GM21515 (cell line): ENCODE measurements at regions not wholly inside any gene's neighbourhood (a gene's known extent, or its start where the extent isn't known, plus 50 kb on each side); places are given as distances from the start of the nearest gene placed in this dataset.
"Not testable (repeated sequence)": the region's sequence is repeated elsewhere in the genome, so short reads cannot be mapped to it uniquely, and the experiment has no call there.

Experiments
- ATAC-seq: cut with Tn5 transposase; IDR thresholded peaks from one replicate; pipeline ENCODE4 v1.9.1; 2021; ENCODE audit not compliant: unreplicated experiment

DNA sequence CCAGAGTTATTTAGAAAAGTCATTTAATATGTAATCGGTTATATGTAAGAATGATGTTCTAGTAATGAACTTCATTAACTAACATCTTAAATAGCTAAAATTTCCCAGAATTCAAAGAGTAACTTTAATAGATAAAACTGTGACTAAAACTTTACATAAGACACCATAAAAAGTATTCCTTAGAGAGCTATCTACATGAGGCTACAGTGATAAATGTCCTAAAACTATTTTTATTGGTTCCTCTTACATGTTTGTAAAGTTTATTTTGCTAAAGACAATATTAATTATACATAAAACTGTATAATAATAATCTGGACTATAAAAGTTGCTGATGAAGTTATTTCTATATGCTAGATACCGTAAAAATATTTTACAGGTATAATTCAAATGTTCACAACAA is 897.7 kb upstream of the EPHA5 start:
- no peak for ATAC-seq

- ATAC-seq: no peak
These were observed 897.3 kb upstream of the EPHA5 start for GRCh38 chr4:66567551-66567950.

GRCh38 chr4:66565801-66566200 is 895.5 kb upstream of the EPHA5 start:
- no peak for ATAC-seq

DNA sequence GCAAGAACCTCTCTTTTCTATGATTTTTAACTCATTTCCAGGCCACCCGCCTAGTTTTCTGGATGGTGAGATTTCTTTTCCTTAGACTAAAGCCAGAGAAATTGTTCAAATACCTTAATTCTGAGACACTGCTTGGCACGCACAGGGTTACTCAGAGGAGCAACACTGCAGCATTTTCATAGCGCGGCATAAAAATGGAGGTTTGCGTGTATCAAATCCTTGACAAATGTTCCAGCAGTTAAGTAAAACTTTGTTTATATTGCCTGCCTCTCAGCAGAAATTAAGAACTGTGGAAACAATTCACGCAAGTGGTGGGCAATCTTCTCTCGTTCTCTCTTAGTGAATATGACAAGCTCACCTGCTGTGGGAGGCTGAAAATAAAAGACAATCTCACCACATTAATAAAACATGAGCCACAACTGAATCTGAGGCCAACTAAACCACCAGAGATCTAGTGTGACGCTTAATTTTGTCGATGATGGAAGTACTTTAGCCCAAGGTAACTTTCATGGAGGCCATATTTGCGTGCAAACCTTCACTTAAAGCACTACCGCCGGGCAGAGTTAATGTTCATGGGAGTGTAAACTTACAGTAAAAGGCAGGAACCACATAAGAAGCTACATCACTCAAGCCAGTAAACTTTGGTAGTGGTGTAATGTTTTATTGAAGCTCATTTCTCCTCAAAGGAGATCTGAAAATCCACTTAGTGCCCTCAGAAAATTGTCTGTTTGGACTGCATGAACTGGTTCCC is 894.8 kb upstream of the EPHA5 start:
- ATAC-seq: no peak

- no peak for ATAC-seq
These were observed 892.1 kb upstream of the EPHA5 start for GRCh38 chr4:66562276-66562806.

- ATAC-seq: not testable (repeated sequence)
These were observed 891.3 kb upstream of the EPHA5 start for GRCh38 chr4:66561465-66562053.

DNA sequence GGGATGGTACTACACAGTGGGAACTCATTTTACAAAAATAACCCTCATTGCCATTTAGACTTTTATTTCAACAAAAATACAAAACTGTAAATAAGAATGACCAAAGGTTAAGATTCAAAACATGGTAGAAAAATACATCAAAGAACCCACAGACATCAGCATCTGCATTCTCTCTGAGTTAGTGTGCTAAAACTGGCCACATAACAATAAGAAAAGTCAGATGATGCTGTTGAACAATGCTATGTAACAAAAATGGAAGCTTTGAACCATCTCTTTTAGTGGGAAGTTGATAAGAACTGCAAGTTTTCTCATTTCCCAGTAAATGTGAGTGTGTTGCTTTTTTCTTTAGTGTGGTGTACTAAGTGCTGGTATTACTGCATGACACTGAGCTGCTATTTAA is 888.4 kb upstream of the EPHA5 start:
- no peak for ATAC-seq

DNA sequence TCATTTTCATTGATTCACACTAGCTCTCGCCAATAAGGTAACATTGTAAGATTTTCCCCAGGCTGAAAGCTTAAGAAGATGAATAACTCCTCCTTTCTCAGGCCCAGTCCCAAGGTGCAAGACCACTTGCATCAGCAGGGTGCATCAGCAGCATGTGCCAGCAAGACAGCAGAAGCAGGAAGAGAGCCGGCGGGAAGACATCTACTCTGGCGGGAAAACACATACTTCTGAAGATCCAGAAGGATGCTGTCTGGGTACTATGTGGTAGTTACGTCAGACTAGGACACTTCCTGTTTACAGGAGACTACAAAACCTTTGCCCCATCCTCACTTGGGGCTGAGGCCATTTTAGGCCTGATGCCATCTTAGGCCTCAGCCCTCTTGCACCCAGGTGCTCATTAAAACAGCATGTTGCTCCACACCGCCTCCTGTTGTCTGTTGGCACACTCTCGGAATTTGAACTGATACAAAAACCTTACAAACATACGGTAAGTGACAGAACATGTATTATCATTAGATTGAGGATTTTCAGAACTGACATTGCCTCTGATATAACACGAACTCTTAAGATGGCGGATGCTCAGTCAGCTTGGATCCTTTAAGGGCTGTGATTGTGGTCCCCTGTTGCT is 886.5 kb upstream of the EPHA5 start:
- no peak for ATAC-seq

GRCh38 chr4:66555301-66555700 is 885.0 kb upstream of the EPHA5 start:
- ATAC-seq: no peak

DNA sequence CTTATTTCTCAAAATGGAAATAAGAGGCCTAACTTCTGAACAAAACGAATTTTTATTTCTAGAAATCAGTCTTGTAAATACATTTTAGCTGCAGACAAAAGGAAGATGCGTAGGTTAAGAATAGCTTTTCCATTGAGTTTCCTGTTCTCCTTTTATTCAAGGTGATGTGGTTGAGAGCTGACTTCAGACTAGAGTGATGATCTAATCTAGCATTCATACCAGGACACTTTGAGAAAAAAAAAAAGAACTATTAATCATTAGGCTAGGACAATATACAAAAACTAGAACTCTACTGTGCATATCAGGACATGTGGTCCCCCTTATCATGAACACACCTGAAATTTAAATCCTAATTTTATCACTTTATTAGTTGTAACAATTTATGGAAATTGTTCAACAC is 884.5 kb upstream of the EPHA5 start:
- no peak for ATAC-seq

- ATAC-seq: not testable (repeated sequence)
These were observed 875.0 kb upstream of the EPHA5 start for GRCh38 chr4:66545301-66545700.

DNA sequence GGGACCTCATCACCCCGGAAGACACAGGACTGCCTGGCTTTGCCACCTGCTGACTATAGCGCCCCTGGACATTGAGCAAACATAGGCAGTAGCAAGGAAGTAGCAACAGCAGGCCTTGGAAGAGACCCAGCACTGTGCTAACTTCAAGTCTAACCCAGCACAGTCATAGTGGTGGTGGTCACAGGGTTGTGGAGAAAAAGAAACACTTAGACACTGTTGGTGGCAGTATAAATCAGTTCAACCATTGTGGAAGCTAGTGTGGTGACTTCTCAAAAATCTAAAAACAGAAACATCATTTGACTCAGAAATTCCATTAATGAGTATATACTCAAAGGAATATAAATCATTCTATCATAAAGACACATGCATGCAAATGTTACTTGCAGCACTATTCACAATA is 874.0 kb upstream of the EPHA5 start:
- ATAC-seq: no peak

GRCh38 chr4:66539745-66540144 is 869.5 kb upstream of the EPHA5 start:
- ATAC-seq: no peak

GRCh38 chr4:66524781-66525180 is 854.5 kb upstream of the EPHA5 start:
- no peak for ATAC-seq

DNA sequence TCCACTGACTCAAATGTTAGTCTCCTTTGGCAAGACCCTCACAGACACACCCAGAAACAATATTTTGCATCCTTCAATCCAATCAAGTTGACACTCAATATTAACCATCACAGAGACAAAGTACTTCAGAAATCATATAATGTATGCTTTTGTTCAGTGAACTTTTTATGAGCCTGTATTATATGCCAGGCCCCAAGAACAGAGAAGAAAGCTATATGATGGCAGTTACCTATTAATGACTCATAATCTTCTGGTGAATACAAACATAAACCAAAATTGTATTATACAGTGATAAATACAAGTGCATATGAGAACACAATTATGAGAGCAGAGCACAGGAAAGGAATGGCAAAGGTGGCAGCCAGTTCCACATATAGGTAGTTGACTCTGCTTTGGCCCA is 852.0 kb upstream of the EPHA5 start:
- no peak for ATAC-seq

DNA sequence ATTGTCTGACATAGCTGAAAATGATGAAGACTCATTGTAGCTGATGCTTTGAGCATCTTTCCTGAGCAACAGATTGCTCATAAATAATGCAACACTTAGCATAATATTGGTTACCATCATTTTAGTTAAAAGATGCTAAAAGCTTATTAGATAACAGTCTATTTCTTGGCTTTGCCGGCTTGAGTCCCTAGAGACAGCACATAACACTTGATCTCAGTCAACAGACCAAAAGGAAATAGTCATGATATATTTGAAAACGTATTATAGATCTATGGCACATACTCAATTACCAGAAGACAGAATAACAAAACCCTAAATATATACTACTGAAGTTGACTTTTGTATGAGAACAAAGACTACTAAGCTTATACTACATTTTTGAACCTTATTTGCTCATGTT is 846.7 kb upstream of the EPHA5 start:
- no peak for ATAC-seq

GRCh38 chr4:66506985-66507384 is 836.7 kb upstream of the EPHA5 start:
- no peak for ATAC-seq

DNA sequence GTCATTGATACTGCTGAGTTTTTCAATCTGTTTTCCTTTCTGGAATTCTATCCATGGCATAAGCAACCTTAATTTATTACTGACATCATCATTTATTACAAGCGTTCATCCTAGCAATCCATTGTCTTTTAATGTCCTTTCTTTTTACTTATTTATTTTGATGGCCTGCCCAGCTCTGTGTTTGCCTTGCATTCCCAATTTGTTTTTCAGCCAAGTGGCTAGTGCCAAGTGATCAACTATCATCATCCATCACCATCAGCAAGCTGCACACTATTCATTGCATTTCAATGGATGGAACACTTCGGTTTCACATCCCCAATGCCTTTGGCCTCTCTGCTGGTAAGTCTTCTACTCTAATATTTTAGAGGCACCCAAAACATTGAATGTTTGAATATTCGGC is 831.7 kb upstream of the EPHA5 start:
- no peak for ATAC-seq

DNA sequence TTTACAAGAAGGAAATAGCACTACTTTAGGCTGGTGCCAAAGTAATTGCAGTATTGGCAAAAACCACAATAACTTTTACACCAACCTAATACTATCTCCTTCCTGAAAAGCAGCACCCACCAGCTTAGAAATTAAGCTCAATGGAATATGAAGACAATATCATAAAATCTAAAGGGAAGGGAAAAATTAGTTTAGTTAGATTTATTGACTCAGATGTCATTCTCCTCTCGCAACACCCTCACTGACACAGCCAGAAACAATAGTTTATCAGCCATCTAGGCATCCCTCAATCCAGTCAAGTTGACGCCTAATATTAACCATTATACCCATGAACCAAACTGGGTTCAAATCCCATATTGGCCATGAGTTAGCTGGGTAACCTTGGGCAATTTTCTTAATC is 820.4 kb upstream of the EPHA5 start:
- no peak for ATAC-seq

GRCh38 chr4:66489783-66490452 is 819.6 kb upstream of the EPHA5 start:
- ATAC-seq: no peak

DNA sequence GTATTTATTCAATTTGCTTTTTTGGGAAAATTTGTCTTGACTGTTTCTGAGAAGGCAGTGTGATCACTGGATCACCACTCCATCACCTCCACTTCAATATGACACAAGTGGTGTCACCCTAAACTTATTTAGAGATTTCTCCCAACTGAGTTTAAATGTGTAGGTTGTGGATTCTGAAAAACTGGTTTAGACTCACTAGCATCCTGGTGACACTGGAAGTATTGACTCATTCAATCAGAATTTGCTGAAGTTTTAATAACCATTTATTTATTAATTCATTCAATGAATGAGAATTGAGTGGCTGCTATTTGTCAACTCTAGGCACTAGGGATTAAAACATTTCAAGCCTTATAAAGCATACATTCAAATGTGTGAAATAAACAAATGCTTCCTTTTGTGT is 819.1 kb upstream of the EPHA5 start:
- ATAC-seq: no peak

GRCh38 chr4:66486068-66486467 is 815.8 kb upstream of the EPHA5 start:
- ATAC-seq: no peak
